GM12878 (cell line): ENCODE measurements at regions not wholly inside any gene's neighbourhood (a gene's known extent, or its start where the extent isn't known, plus 50 kb on each side); places are given as distances from the start of the nearest gene placed in this dataset.

Experiments
- ATAC-seq: fragments of 200-7000 bp; cut with Tn5 transposase; 3 replicates; pipeline ENCODE4 v1.9.1; 2020; ENCODE audit warnings: mild to moderate bottlenecking, moderate library complexity
- BruUV-seq: library from RNA; stranded (reverse); fragments of 400-500 nt; replicated peaks from 2 replicates; lab custom pipeline; 2021; lab: Mats Ljungman, UMichigan
- CTCF ChIA-PET: fragments of 300-600 bp; sonication (Branson Sonifier 250); formaldehyde crosslinking; extraction: SDS; loops from one replicate; lab custom pipeline; 2021; ENCODE audit warnings: inconsistent platforms; lab: Yijun Ruan, JAX
- POLR2A ChIA-PET: fragments of 350-600 bp; formaldehyde crosslinking; extraction: SDS; loops from one replicate; lab custom pipeline; 2021; ENCODE audit warnings: inconsistent platforms; lab: Charles Lee
- RAD21 ChIA-PET: fragments of 300-600 bp; sonication (Branson Sonifier 250); formaldehyde crosslinking; loops from one replicate; lab custom pipeline; 2023; ENCODE audit warnings: antibody characterized with exemption; ENCODE audit not compliant: unreplicated experiment; lab: Charles Lee
- SMC1A ChIA-PET: fragments of 300-600 bp; sonication (Branson Sonifier 250); formaldehyde crosslinking; loops from one replicate; lab custom pipeline; 2023; ENCODE audit not compliant: unreplicated experiment, uncharacterized antibody; lab: Charles Lee
- DNase-seq: peaks from one replicate; pipeline ENCODE4 v3.0.0-alpha.2; 2011; ENCODE audit warnings: low read depth, low spot score
- FAIRE-seq: peaks from 3 replicates; lab custom pipeline; 2011; peaks lifted over from hg19 to GRCh38; lab: Jason Lieb, UNC
- H2AFZ ChIP-seq: 2 replicates; pipeline ENCODE4 v1.6.0; 2011; ENCODE audit warnings: low read depth, low read length, control low read depth; ENCODE audit not compliant: control insufficient read depth
- H3K27ac ChIP-seq: 2 replicates; pipeline ENCODE4 v1.5.1; 2011; ENCODE audit warnings: control low read depth; ENCODE audit not compliant: control insufficient read depth, insufficient read depth
- H3K27me3 ChIP-seq, 2 experiments: replicated peaks in 1 of 2; 2 replicates each; pipeline versions ENCODE4 v1.6.0 to v1.6.1; 2011; ENCODE audit warnings: low read length in 1 of 2; ENCODE audit not compliant: control insufficient read depth in 2 of 2, insufficient read depth in 2 of 2
- H3K36me3 ChIP-seq, 2 experiments: 2 replicates each; pipeline ENCODE4 v1.5.1; 2011; ENCODE audit warnings: low read length in 1 of 2; ENCODE audit not compliant: control insufficient read depth in 2 of 2, insufficient read depth in 2 of 2
- H3K4me1 ChIP-seq: 2 replicates; pipeline ENCODE4 v1.6.1; 2011; ENCODE audit warnings: mild to moderate bottlenecking, low read length, moderate library complexity, mixed read lengths; ENCODE audit not compliant: control insufficient read depth, insufficient read depth
- H3K4me2 ChIP-seq: 2 replicates; pipeline ENCODE4 v1.6.0; 2011; ENCODE audit warnings: control low read depth; ENCODE audit not compliant: control insufficient read depth, insufficient read depth
- H3K4me3 ChIP-seq: fragments of 200-600 bp; sonication (generic); 2 replicates; pipeline ENCODE4 v1.5.1; 2016
- H3K79me2 ChIP-seq: 2 replicates; pipeline ENCODE4 v1.6.0; 2011; ENCODE audit warnings: low read length; ENCODE audit not compliant: control insufficient read depth, insufficient read depth
- H3K9ac ChIP-seq: 2 replicates; pipeline ENCODE4 v1.8.0; 2011; ENCODE audit warnings: low read length, control low read depth, mixed read lengths; ENCODE audit not compliant: control insufficient read depth, insufficient read depth
- H3K9me3 ChIP-seq: replicated peaks from 3 replicates; pipeline ENCODE4 v1.5.1; 2011; ENCODE audit warnings: mild to moderate bottlenecking, low read length; ENCODE audit not compliant: control insufficient read depth, insufficient read depth
- H4K20me1 ChIP-seq: 2 replicates; pipeline ENCODE4 v1.6.0; 2011; ENCODE audit not compliant: control insufficient read depth, insufficient read depth
- IKZF2 ChIP-seq, 2 experiments: fragments of 450-650 bp; IDR thresholded peaks; 2 replicates each; pipeline ENCODE4 v1.6.1; 2017; ENCODE audit warnings: mild to moderate bottlenecking in 2 of 2, moderate library complexity in 2 of 2
- KDM1A ChIP-seq: fragments of 200-600 bp; sonication (generic); IDR thresholded peaks from 2 replicates; pipeline ENCODE4 v1.6.1; 2016; ENCODE audit warnings: borderline replicate concordance
- NBN ChIP-seq: fragments of 450-650 bp; IDR thresholded peaks from 2 replicates; pipeline ENCODE4 v1.6.1; 2016
- NFIC ChIP-seq: IDR thresholded peaks from 2 replicates; pipeline ENCODE4 v1.6.1; 2012; ENCODE audit warnings: low read depth, mild to moderate bottlenecking, inconsistent platforms, low read length, moderate library complexity
- PKNOX1 ChIP-seq: fragments of 450-650 bp; IDR thresholded peaks from 2 replicates; pipeline ENCODE4 v1.6.1; 2016; ENCODE audit warnings: mild to moderate bottlenecking
- RAD21 ChIP-seq: IDR thresholded peaks from 2 replicates; pipeline ENCODE4 v1.6.1; 2011; ENCODE audit warnings: mild to moderate bottlenecking, low read depth, low read length, moderate library complexity; ENCODE audit not compliant: insufficient read depth
- SIX5 ChIP-seq: IDR thresholded peaks from 2 replicates; pipeline ENCODE4 v1.6.1; 2011; ENCODE audit warnings: mild to moderate bottlenecking, low read depth, low read length, moderate library complexity; ENCODE audit not compliant: severe bottlenecking
- SREBF2 ChIP-seq: IDR thresholded peaks from 2 replicates; pipeline ENCODE4 v1.6.1; 2012; ENCODE audit warnings: mild to moderate bottlenecking, low read length
- SUPT20H ChIP-seq: IDR thresholded peaks from 2 replicates; pipeline ENCODE4 v1.6.1; 2011; ENCODE audit warnings: low read depth, mild to moderate bottlenecking, low read length, moderate library complexity, borderline replicate concordance; ENCODE audit not compliant: control insufficient read depth
- USF2 ChIP-seq: IDR thresholded peaks from 2 replicates; pipeline ENCODE4 v1.6.1; 2011; ENCODE audit warnings: low read depth, low read length, improper control_type of control experiment, borderline replicate concordance
- YBX1 ChIP-seq: fragments of 450-650 bp; IDR thresholded peaks from 2 replicates; pipeline ENCODE4 v1.6.1; 2016; ENCODE audit warnings: antibody characterized with exemption
- ZBTB33 ChIP-seq: fragments of 450-650 bp; IDR thresholded peaks from 2 replicates; pipeline ENCODE4 v1.6.1; 2017; ENCODE audit warnings: mild to moderate bottlenecking
- ZNF207 ChIP-seq: fragments of 450-650 bp; IDR thresholded peaks from 2 replicates; pipeline ENCODE4 v1.6.1; 2014; ENCODE audit warnings: antibody characterized with exemption, mild to moderate bottlenecking, borderline replicate concordance
- ZSCAN29 ChIP-seq: fragments of 450-650 bp; IDR thresholded peaks from 2 replicates; pipeline ENCODE4 v1.6.1; 2017; ENCODE audit warnings: mild to moderate bottlenecking, moderate library complexity
- WGBS: methylation state at CpG from one replicate; pipeline ENCODE4 v1.1.6; 2016; ENCODE audit warnings: low lambda C conversion rate; ENCODE audit not compliant: insufficient replicate concordance, insufficient coverage; ENCODE audit errors: missing lambda C conversion rate; 5-methylcytosine and 5-hydroxymethylcytosine counted together
- in situ Hi-C: fragments of 300-500 bp; cut with MboI; formaldehyde crosslinking; loops from 9 replicates; pipeline ENCODE4 v1.14.3; 2018; ENCODE audit warnings: mixed read lengths
- intact Hi-C: fragments of 100-400 bp; cut with micrococcal nuclease; formaldehyde crosslinking; loops from one replicate; pipeline ENCODE4 v1.14.2; 2022; ENCODE audit not compliant: unreplicated experiment
- TF ChIP-seq, protein P1 (sequence below): fragments of 450-650 bp; IDR thresholded peaks from 2 replicates; pipeline ENCODE4 v1.6.1; 2016; ENCODE audit warnings: mild to moderate bottlenecking, moderate library complexity, borderline replicate concordance
- TF ChIP-seq, protein P2 (sequence below): fragments of 450-650 bp; IDR thresholded peaks from 2 replicates; pipeline ENCODE4 v1.6.1; 2018; ENCODE audit warnings: borderline replicate concordance, mild to moderate bottlenecking; ENCODE audit not compliant: partially characterized antibody

DNA sequence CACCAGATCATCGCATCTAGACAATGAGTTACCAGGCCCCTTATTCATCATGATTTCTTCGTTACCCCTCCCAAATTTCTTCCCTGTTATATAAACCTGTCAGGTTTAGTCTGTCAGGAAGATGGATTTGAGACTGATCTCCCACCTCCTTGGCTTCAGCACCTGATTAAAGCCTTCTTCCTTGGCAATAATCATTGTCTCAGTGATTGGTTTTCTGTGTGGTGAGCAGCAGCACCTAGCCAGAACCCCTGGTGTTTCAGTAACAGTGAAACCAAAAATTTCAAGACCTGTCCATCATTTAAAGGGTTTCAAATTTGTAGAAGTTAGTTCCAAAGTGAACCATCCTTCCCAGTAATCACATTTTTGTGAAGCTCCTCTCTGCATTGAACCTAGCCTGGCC, 209.8 kb upstream of the GJE1 start:
- intact Hi-C loops (no loop called here), in situ Hi-C loops (no loop called here)
- RAD21 ChIA-PET, result no interaction called here
- no peak for TF ChIP-seq KDM1A
- no peak for TF ChIP-seq NBN
- TF ChIP-seq IKZF2 (IDR thresholded peaks at IDR 0.05), result no peak
- no peak for TF ChIP-seq ZSCAN29
- TF ChIP-seq USF2, result no peak
- TF ChIP-seq ZNF207, result no peak
- TF ChIP-seq YBX1, result no peak
- no peak for TF ChIP-seq SREBF2
- TF ChIP-seq RAD21, result no peak
- TF ChIP-seq, protein P1, sequence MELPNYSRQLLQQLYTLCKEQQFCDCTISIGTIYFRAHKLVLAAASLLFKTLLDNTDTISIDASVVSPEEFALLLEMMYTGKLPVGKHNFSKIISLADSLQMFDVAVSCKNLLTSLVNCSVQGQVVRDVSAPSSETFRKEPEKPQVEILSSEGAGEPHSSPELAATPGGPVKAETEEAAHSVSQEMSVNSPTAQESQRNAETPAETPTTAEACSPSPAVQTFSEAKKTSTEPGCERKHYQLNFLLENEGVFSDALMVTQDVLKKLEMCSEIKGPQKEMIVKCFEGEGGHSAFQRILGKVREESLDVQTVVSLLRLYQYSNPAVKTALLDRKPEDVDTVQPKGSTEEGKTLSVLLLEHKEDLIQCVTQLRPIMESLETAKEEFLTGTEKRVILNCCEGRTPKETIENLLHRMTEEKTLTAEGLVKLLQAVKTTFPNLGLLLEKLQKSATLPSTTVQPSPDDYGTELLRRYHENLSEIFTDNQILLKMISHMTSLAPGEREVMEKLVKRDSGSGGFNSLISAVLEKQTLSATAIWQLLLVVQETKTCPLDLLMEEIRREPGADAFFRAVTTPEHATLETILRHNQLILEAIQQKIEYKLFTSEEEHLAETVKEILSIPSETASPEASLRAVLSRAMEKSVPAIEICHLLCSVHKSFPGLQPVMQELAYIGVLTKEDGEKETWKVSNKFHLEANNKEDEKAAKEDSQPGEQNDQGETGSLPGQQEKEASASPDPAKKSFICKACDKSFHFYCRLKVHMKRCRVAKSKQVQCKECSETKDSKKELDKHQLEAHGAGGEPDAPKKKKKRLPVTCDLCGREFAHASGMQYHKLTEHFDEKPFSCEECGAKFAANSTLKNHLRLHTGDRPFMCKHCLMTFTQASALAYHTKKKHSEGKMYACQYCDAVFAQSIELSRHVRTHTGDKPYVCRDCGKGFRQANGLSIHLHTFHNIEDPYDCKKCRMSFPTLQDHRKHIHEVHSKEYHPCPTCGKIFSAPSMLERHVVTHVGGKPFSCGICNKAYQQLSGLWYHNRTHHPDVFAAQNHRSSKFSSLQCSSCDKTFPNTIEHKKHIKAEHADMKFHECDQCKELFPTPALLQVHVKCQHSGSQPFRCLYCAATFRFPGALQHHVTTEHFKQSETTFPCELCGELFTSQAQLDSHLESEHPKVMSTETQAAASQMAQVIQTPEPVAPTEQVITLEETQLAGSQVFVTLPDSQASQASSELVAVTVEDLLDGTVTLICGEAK, result no peak
- no peak for TF ChIP-seq NFIC
- no peak for TF ChIP-seq SUPT20H
- TF ChIP-seq ZBTB33, result no peak
- TF ChIP-seq PKNOX1, result no peak
- TF ChIP-seq, protein P2, sequence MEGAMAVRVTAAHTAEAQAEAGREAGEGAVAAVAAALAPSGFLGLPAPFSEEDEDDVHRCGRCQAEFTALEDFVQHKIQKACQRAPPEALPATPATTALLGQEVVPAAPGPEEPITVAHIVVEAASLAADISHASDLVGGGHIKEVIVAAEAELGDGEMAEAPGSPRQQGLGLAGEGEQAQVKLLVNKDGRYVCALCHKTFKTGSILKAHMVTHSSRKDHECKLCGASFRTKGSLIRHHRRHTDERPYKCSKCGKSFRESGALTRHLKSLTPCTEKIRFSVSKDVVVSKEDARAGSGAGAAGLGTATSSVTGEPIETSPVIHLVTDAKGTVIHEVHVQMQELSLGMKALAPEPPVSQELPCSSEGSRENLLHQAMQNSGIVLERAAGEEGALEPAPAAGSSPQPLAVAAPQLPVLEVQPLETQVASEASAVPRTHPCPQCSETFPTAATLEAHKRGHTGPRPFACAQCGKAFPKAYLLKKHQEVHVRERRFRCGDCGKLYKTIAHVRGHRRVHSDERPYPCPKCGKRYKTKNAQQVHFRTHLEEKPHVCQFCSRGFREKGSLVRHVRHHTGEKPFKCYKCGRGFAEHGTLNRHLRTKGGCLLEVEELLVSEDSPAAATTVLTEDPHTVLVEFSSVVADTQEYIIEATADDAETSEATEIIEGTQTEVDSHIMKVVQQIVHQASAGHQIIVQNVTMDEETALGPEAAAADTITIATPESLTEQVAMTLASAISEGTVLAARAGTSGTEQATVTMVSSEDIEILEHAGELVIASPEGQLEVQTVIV, result no peak
- TF ChIP-seq SIX5, result no peak

More for the DNA sequence above, 209.8 kb upstream of the GJE1 start:
- Histone ChIP-seq H3K79me2 (no peaks in the 10 kb centered on the region), H3K4me3 (no peak overlapping the region), H3K4me1 (no peaks in the 10 kb centered on the region), H3K9me3 (no peaks in the 10 kb centered on the region), H3K27ac (no peak overlapping the region), H3K9ac (no peak overlapping the region), H3K27me3 (no peaks in the 10 kb centered on the region), H3K36me3 (no peaks in the 10 kb centered on the region), H3K4me2 (no peak overlapping the region), H2AFZ (no peak overlapping the region), H4K20me1 (no peaks in the 10 kb centered on the region)
- no peak for ATAC-seq
- CTCF ChIA-PET, result no interaction called here
- no TSS peak for BruUV-seq
- WGBS, result 25% methylated on average over 2 of the region's 2 CpGs
- DNase-seq, result no peak
- FAIRE-seq, result no peak
- SMC1A ChIA-PET, result no interaction called here
- POLR2A ChIA-PET, result no interaction called here
